Activated B cell treated with CpG ODN at 0.5 μM for 24 hours (primary cell): ENCODE measurements at regions not wholly inside any gene's neighbourhood (a gene's known extent, or its start where the extent isn't known, plus 50 kb on each side); places are given as distances from the start of the nearest gene placed in this dataset.

Source experiments
- ATAC-seq: fragments of 200-7000 bp; cut with Tn5 transposase; one replicate; pipeline ENCODE4 v1.10.0; 2021; ENCODE audit warnings: low read depth, mild to moderate bottlenecking, moderate library complexity
- CTCF ChIA-PET: fragments of 350-600 bp; sonication (Branson Sonifier 250); formaldehyde crosslinking; loops from one replicate; lab custom pipeline; 2021; ENCODE audit warnings: antibody characterized with exemption; lab: Charles Lee
- POLR2A ChIA-PET: fragments of 350-600 bp; sonication (Branson Sonifier 250); formaldehyde crosslinking; loops from one replicate; lab custom pipeline; 2021; ENCODE audit warnings: antibody characterized with exemption; lab: Charles Lee
- DNase-seq: peaks from one replicate; pipeline ENCODE4 v3.0.0; 2022
- H3K27ac Mint-ChIP-seq: one replicate; pipeline ENCODE4 v1.8.0; 2020; ENCODE audit warnings: mixed read lengths
- H3K27me3 Mint-ChIP-seq: one replicate; pipeline ENCODE4 v1.8.0; 2021; ENCODE audit warnings: mixed read lengths
- H3K36me3 Mint-ChIP-seq: one replicate; pipeline ENCODE4 v1.8.0; 2021; ENCODE audit warnings: low read depth, mixed read lengths
- H3K4me1 Mint-ChIP-seq: one replicate; pipeline ENCODE4 v1.8.0; 2021; ENCODE audit warnings: mixed read lengths
- H3K4me3 Mint-ChIP-seq: one replicate; pipeline ENCODE4 v1.8.0; 2020; ENCODE audit warnings: mild to moderate bottlenecking, mixed read lengths
- H3K9me3 Mint-ChIP-seq: one replicate; pipeline ENCODE4 v1.8.0; 2020; ENCODE audit warnings: mixed read lengths
- CTCF ChIP-seq: fragments of 200-600 bp; IDR thresholded peaks from one replicate; pipeline ENCODE4 v1.8.0; 2022; ENCODE audit warnings: antibody characterized with exemption, mild to moderate bottlenecking
- intact Hi-C: fragments of 100-400 bp; cut with micrococcal nuclease; formaldehyde crosslinking; loops from one replicate; pipeline ENCODE4 v1.15.1; 2024

GRCh38 chr18:42619771-42620170, 495.7 kb downstream of the RIT2 start:
- POLR2A ChIA-PET, result no interaction called here
- DNase-seq (no peak), ATAC-seq (no peak)
- CTCF ChIA-PET, result no interaction called here
- Mint-ChIP-seq H3K9me3 (peaks cover 2% of the 10 kb centered on the region), H3K4me3 (no peak overlapping the region), H3K4me1 (no peaks in the 10 kb centered on the region), H3K27me3 (no peaks in the 10 kb centered on the region), H3K27ac (no peak overlapping the region), H3K36me3 (no peaks in the 10 kb centered on the region)
- TF ChIP-seq CTCF, result no peak
- intact Hi-C loops, result no loop called here

GRCh38 chr18:42620657-42621056, 494.8 kb downstream of the RIT2 start:
- no peak overlapping the region for H3K4me3 Mint-ChIP-seq
- ChIA-PET CTCF (no interaction called here), POLR2A (no interaction called here)
- intact Hi-C loops, result no loop called here
- no peaks in the 10 kb centered on the region for H3K4me1 Mint-ChIP-seq
- ATAC-seq (no peak), DNase-seq (no peak)
- no peaks in the 10 kb centered on the region for H3K36me3 Mint-ChIP-seq
- H3K9me3 Mint-ChIP-seq, result peaks cover 2% of the 10 kb centered on the region
- no peak for TF ChIP-seq CTCF
- no peaks in the 10 kb centered on the region for H3K27me3 Mint-ChIP-seq
- no peak overlapping the region for H3K27ac Mint-ChIP-seq

GRCh38 chr18:42623935-42624334, 491.6 kb downstream of the RIT2 start:
- POLR2A ChIA-PET, result no interaction called here
- H3K9me3 Mint-ChIP-seq, result peaks cover 2% of the 10 kb centered on the region
- no peak for TF ChIP-seq CTCF
- DNase-seq (no peak), ATAC-seq (no peak)
- no peak overlapping the region for H3K4me3 Mint-ChIP-seq
- CTCF ChIA-PET, result no interaction called here
- H3K4me1 Mint-ChIP-seq, result no peaks in the 10 kb centered on the region
- H3K27ac Mint-ChIP-seq, result no peak overlapping the region
- no peaks in the 10 kb centered on the region for H3K36me3 Mint-ChIP-seq
- no peaks in the 10 kb centered on the region for H3K27me3 Mint-ChIP-seq
- intact Hi-C loops, result no loop called here

- Mint-ChIP-seq H3K4me3 (no peak overlapping the region), H3K4me1 (no peaks in the 10 kb centered on the region), H3K27ac (no peak overlapping the region), H3K36me3 (no peaks in the 10 kb centered on the region), H3K9me3 (peaks cover 2% of the 10 kb centered on the region), H3K27me3 (no peaks in the 10 kb centered on the region)
- DNase-seq, result no peak
- ChIA-PET CTCF (no interaction called here), POLR2A (no interaction called here)
- intact Hi-C loops, result no loop called here
- no peak for ATAC-seq
- no peak for TF ChIP-seq CTCF
Observed at GRCh38 chr18:42632801-42633200, 482.7 kb downstream of the RIT2 start.

- Mint-ChIP-seq H3K4me1 (no peaks in the 10 kb centered on the region), H3K27ac (no peak overlapping the region), H3K27me3 (no peaks in the 10 kb centered on the region), H3K9me3 (no peaks in the 10 kb centered on the region), H3K4me3 (no peak overlapping the region), H3K36me3 (no peaks in the 10 kb centered on the region)
- ChIA-PET CTCF (no interaction called here), POLR2A (no interaction called here)
- no peak for ATAC-seq
- TF ChIP-seq CTCF, result no peak
- no peak for DNase-seq
- intact Hi-C loops, result no loop called here
Observed at GRCh38 chr18:42635378-42636048, 480.0 kb downstream of the RIT2 start.
